SU-DHL-6 (cell line): ENCODE measurements at regions not wholly inside any gene's neighbourhood (a gene's known extent, or its start where the extent isn't known, plus 50 kb on each side); places are given as distances from the start of the nearest gene placed in this dataset.

Experiments used
- CTCF ChIP-seq: fragments of 200-600 bp; sonication (generic); IDR thresholded peaks from one replicate; pipeline ENCODE4 v1.5.1; 2017; ENCODE audit warnings: antibody characterized with exemption, mild to moderate bottlenecking, low read length, moderate library complexity; ENCODE audit not compliant: insufficient read depth, poor library complexity, severe bottlenecking
- EZH2phosphoT487 ChIP-seq: fragments of 200-600 bp; sonication (generic), shearing (Covaris generic); conservative IDR thresholded peaks from 2 replicates; pipeline ENCODE4 v1.6.1; 2018; ENCODE audit warnings: mild to moderate bottlenecking, antibody characterized with exemption, low read length, moderate library complexity, mixed read lengths

GRCh38 chr14:100660882-100661635 is 65.6 kb upstream of the DLK1 start:
- no peak for TF ChIP-seq CTCF
- no peak for TF ChIP-seq EZH2phosphoT487
